GM12878 (cell line): ENCODE measurements at regions not wholly inside any gene's neighbourhood (a gene's known extent, or its start where the extent isn't known, plus 50 kb on each side); places are given as distances from the start of the nearest gene placed in this dataset.

Source experiments
- ATAC-seq: fragments of 200-7000 bp; cut with Tn5 transposase; 3 replicates; pipeline ENCODE4 v1.9.1; 2020; ENCODE audit warnings: mild to moderate bottlenecking, moderate library complexity
- BruUV-seq: library from RNA; stranded (reverse); fragments of 400-500 nt; replicated peaks from 2 replicates; lab custom pipeline; 2021; lab: Mats Ljungman, UMichigan
- CTCF ChIA-PET: fragments of 300-600 bp; sonication (Branson Sonifier 250); formaldehyde crosslinking; extraction: SDS; loops from one replicate; lab custom pipeline; 2021; ENCODE audit warnings: inconsistent platforms; lab: Yijun Ruan, JAX
- POLR2A ChIA-PET: fragments of 350-600 bp; formaldehyde crosslinking; extraction: SDS; loops from one replicate; lab custom pipeline; 2021; ENCODE audit warnings: inconsistent platforms; lab: Charles Lee
- RAD21 ChIA-PET: fragments of 300-600 bp; sonication (Branson Sonifier 250); formaldehyde crosslinking; loops from one replicate; lab custom pipeline; 2023; ENCODE audit warnings: antibody characterized with exemption; ENCODE audit not compliant: unreplicated experiment; lab: Charles Lee
- SMC1A ChIA-PET: fragments of 300-600 bp; sonication (Branson Sonifier 250); formaldehyde crosslinking; loops from one replicate; lab custom pipeline; 2023; ENCODE audit not compliant: unreplicated experiment, uncharacterized antibody; lab: Charles Lee
- DNase-seq: peaks from one replicate; pipeline ENCODE4 v3.0.0-alpha.2; 2011; ENCODE audit warnings: low read depth, low spot score
- FAIRE-seq: peaks from 3 replicates; lab custom pipeline; 2011; peaks lifted over from hg19 to GRCh38; lab: Jason Lieb, UNC
- H2AFZ ChIP-seq: 2 replicates; pipeline ENCODE4 v1.6.0; 2011; ENCODE audit warnings: low read depth, low read length, control low read depth; ENCODE audit not compliant: control insufficient read depth
- H3K27ac ChIP-seq: 2 replicates; pipeline ENCODE4 v1.5.1; 2011; ENCODE audit warnings: control low read depth; ENCODE audit not compliant: control insufficient read depth, insufficient read depth
- H3K27me3 ChIP-seq, 2 experiments: replicated peaks in 1 of 2; 2 replicates each; pipeline versions ENCODE4 v1.6.0 to v1.6.1; 2011; ENCODE audit warnings: low read length in 1 of 2; ENCODE audit not compliant: control insufficient read depth in 2 of 2, insufficient read depth in 2 of 2
- H3K36me3 ChIP-seq, 2 experiments: 2 replicates each; pipeline ENCODE4 v1.5.1; 2011; ENCODE audit warnings: low read length in 1 of 2; ENCODE audit not compliant: control insufficient read depth in 2 of 2, insufficient read depth in 2 of 2
- H3K4me1 ChIP-seq: 2 replicates; pipeline ENCODE4 v1.6.1; 2011; ENCODE audit warnings: mild to moderate bottlenecking, low read length, moderate library complexity, mixed read lengths; ENCODE audit not compliant: control insufficient read depth, insufficient read depth
- H3K4me2 ChIP-seq: 2 replicates; pipeline ENCODE4 v1.6.0; 2011; ENCODE audit warnings: control low read depth; ENCODE audit not compliant: control insufficient read depth, insufficient read depth
- H3K4me3 ChIP-seq: fragments of 200-600 bp; sonication (generic); 2 replicates; pipeline ENCODE4 v1.5.1; 2016
- H3K79me2 ChIP-seq: 2 replicates; pipeline ENCODE4 v1.6.0; 2011; ENCODE audit warnings: low read length; ENCODE audit not compliant: control insufficient read depth, insufficient read depth
- H3K9ac ChIP-seq: 2 replicates; pipeline ENCODE4 v1.8.0; 2011; ENCODE audit warnings: low read length, control low read depth, mixed read lengths; ENCODE audit not compliant: control insufficient read depth, insufficient read depth
- H3K9me3 ChIP-seq: replicated peaks from 3 replicates; pipeline ENCODE4 v1.5.1; 2011; ENCODE audit warnings: mild to moderate bottlenecking, low read length; ENCODE audit not compliant: control insufficient read depth, insufficient read depth
- H4K20me1 ChIP-seq: 2 replicates; pipeline ENCODE4 v1.6.0; 2011; ENCODE audit not compliant: control insufficient read depth, insufficient read depth
- BHLHE40 ChIP-seq, 2 experiments: fragments of 450-650 bp in 1 of 2; IDR thresholded peaks; 2 replicates each; pipeline ENCODE4 v1.6.1; 2011 to 2017; ENCODE audit warnings: low read depth in 2 of 2, borderline replicate concordance in 1 of 2, improper control_type of control experiment in 1 of 2, low read length in 1 of 2, mild to moderate bottlenecking in 1 of 2
- CBFB ChIP-seq: IDR thresholded peaks from 2 replicates; pipeline ENCODE4 v1.6.1; 2016; ENCODE audit warnings: antibody characterized with exemption, low read depth
- CEBPB ChIP-seq, 2 experiments: fragments of 150-350 bp in 1 of 2; IDR thresholded peaks; 2 replicates each; pipeline ENCODE4 v1.6.1; 2012 to 2014; ENCODE audit warnings: low read depth in 2 of 2, low read length in 2 of 2, borderline replicate concordance in 1 of 2, inconsistent platforms in 1 of 2
- E2F4 ChIP-seq: IDR thresholded peaks from 2 replicates; pipeline ENCODE4 v1.6.1; 2012; ENCODE audit warnings: low read depth, low read length, improper control_type of control experiment
- EGR1 ChIP-seq, 2 experiments: IDR thresholded peaks; 1 replicate in 1 of 2; 2 replicates in 1 of 2; pipeline ENCODE4 v1.6.1; 2011 to 2012; ENCODE audit warnings: low read depth in 2 of 2, low read length in 2 of 2, borderline replicate concordance in 1 of 2, mild to moderate bottlenecking in 1 of 2, moderate library complexity in 1 of 2
- ESRRA ChIP-seq: IDR thresholded peaks from 2 replicates; pipeline ENCODE4 v1.6.1; 2012; ENCODE audit warnings: mild to moderate bottlenecking, low read length, improper control_type of control experiment
- FOXK2 ChIP-seq: fragments of 450-650 bp; IDR thresholded peaks from 2 replicates; pipeline ENCODE4 v1.6.1; 2017; ENCODE audit warnings: mild to moderate bottlenecking, moderate library complexity
- HSF1 ChIP-seq: fragments of 150-350 bp; IDR thresholded peaks from 2 replicates; pipeline ENCODE4 v1.6.1; 2014; ENCODE audit warnings: mild to moderate bottlenecking, low read depth, low read length
- NR2C1 ChIP-seq: fragments of 450-650 bp; IDR thresholded peaks from 2 replicates; pipeline ENCODE4 v1.6.1; 2017; ENCODE audit warnings: antibody characterized with exemption, mild to moderate bottlenecking, moderate library complexity
- NR2C2 ChIP-seq: IDR thresholded peaks from 2 replicates; pipeline ENCODE4 v1.6.1; 2011; ENCODE audit warnings: borderline replicate concordance, low read depth; ENCODE audit not compliant: control insufficient read depth, insufficient read length
- POLR2AphosphoS5 ChIP-seq: IDR thresholded peaks from 2 replicates; pipeline ENCODE4 v1.6.1; 2011; ENCODE audit warnings: mild to moderate bottlenecking, low read length, inconsistent platforms
- RELA ChIP-seq: fragments of 450-650 bp; IDR thresholded peaks from 2 replicates; pipeline ENCODE4 v1.8.0; 2014; ENCODE audit warnings: borderline replicate concordance; ENCODE audit not compliant: partially characterized antibody
- RFX5 ChIP-seq: IDR thresholded peaks from 2 replicates; pipeline ENCODE4 v1.6.1; 2011; ENCODE audit warnings: low read depth, low read length, improper control_type of control experiment
- SIN3A ChIP-seq: IDR thresholded peaks from 2 replicates; pipeline ENCODE4 v1.6.1; 2012; ENCODE audit warnings: low read depth, low read length, improper control_type of control experiment
- ZBED1 ChIP-seq: IDR thresholded peaks from 2 replicates; pipeline ENCODE4 v1.6.1; 2016; ENCODE audit warnings: borderline replicate concordance
- WGBS: methylation state at CpG from one replicate; pipeline ENCODE4 v1.1.6; 2016; ENCODE audit warnings: low lambda C conversion rate; ENCODE audit not compliant: insufficient replicate concordance, insufficient coverage; ENCODE audit errors: missing lambda C conversion rate; 5-methylcytosine and 5-hydroxymethylcytosine counted together
- in situ Hi-C: fragments of 300-500 bp; cut with MboI; formaldehyde crosslinking; loops from 9 replicates; pipeline ENCODE4 v1.14.3; 2018; ENCODE audit warnings: mixed read lengths
- intact Hi-C: fragments of 100-400 bp; cut with micrococcal nuclease; formaldehyde crosslinking; loops from one replicate; pipeline ENCODE4 v1.14.2; 2022; ENCODE audit not compliant: unreplicated experiment

- TF ChIP-seq CEBPB (IDR thresholded peaks at IDR 0.05; ENCODE audit: borderline replicate concordance in 1 of 2, low read depth in 2 of 2, low read length in 2 of 2), result no peak
- no peak for TF ChIP-seq FOXK2
- no peak overlapping the region for H2AFZ ChIP-seq
- DNase-seq (no peak), ATAC-seq (no peak), FAIRE-seq (no peak)
- no peaks in the 10 kb centered on the region; the same call in 1 of the 2 replicates for H3K4me1 ChIP-seq
- ChIA-PET RAD21 (no interaction called here), POLR2A (no interaction called here), CTCF (interaction anchor here (0.9 kb wide), 1 partner anchor 55 kb away, joined by 3 read pairs; no protein-coding TSS in a partner anchor), SMC1A (interaction anchor here (1.8 kb wide), 1 partner anchor 13 kb away, joined by 4 read pairs; no protein-coding TSS in a partner anchor)
- no peaks in the 10 kb centered on the region for H4K20me1 ChIP-seq
- no peak overlapping the region for H3K27ac ChIP-seq
- 37% methylated on average over 2 of the region's 2 CpGs for WGBS
- no peaks in the 10 kb centered on the region; a peak in 1 of 4 replicates for H3K27me3 ChIP-seq
- H3K4me3 ChIP-seq, result no peak overlapping the region
- no peak overlapping the region for H3K9ac ChIP-seq
- no peaks in the 10 kb centered on the region for H3K36me3 ChIP-seq
- in situ Hi-C loops (no loop called here), intact Hi-C loops (no loop called here)
- H3K79me2 ChIP-seq, result no peaks in the 10 kb centered on the region
- no TSS peak for BruUV-seq
- peaks cover 14% of the 10 kb centered on the region; the same call in 2 of the 3 replicates for H3K9me3 ChIP-seq
- H3K4me2 ChIP-seq, result no peak overlapping the region
Observed at GRCh38 chr10:6333973-6334372, 131.2 kb downstream of the PFKFB3 start.

- Histone ChIP-seq H3K27ac (no peak overlapping the region), H3K9me3 (peaks cover 14% of the 10 kb centered on the region; the same call in 2 of the 3 replicates), H4K20me1 (no peaks in the 10 kb centered on the region), H3K4me1 (no peaks in the 10 kb centered on the region), H3K4me2 (no peak overlapping the region), H3K4me3 (no peak overlapping the region), H3K27me3 (no peaks in the 10 kb centered on the region; a peak in 1 of 4 replicates), H2AFZ (no peak overlapping the region), H3K79me2 (no peaks in the 10 kb centered on the region), H3K9ac (no peak overlapping the region), H3K36me3 (no peaks in the 10 kb centered on the region)
- BruUV-seq, result no TSS peak
- ChIA-PET POLR2A (interaction anchor here (0.7 kb wide), 1 partner anchor 11 kb away, joined by 3 read pairs; no protein-coding TSS in a partner anchor), RAD21 (interaction anchor here (0.8 to 1.5 kb wide), 3 partner anchors 10 to 185 kb away, joined by 3 to 4 read pairs (median 3); no protein-coding TSS in a partner anchor), SMC1A (interaction anchor here (0.6 to 1.8 kb wide), 4 partner anchors 11 to 40 kb away, joined by 3 to 6 read pairs (median 4); no protein-coding TSS in a partner anchor), CTCF (interaction anchor here (0.7 to 1.4 kb wide), 2 partner anchors 12 to 65 kb away, joined by 3 read pairs; no protein-coding TSS in a partner anchor)
- in situ Hi-C loops, result no loop called here
- FAIRE-seq (no peak), DNase-seq (no peak), ATAC-seq (no peak)
- 28% methylated on average over 3 of the region's 3 CpGs for WGBS
- intact Hi-C loops, result no loop called here
- TF ChIP-seq NR2C2, result no peak
- no peak for TF ChIP-seq CBFB
- TF ChIP-seq SIN3A, result no peak
- TF ChIP-seq RELA, result no peak
- TF ChIP-seq BHLHE40 (IDR thresholded peaks at IDR 0.05; ENCODE audit: borderline replicate concordance in 1 of 2, low read depth in 2 of 2, low read length in 1 of 2), result no peak
- no peak for TF ChIP-seq E2F4
- no peak for TF ChIP-seq RFX5
- TF ChIP-seq HSF1, result no peak
- no peak for TF ChIP-seq ESRRA
- TF ChIP-seq POLR2AphosphoS5, result no peak
- no peak for TF ChIP-seq EGR1 (IDR thresholded peaks at IDR 0.05; ENCODE audit: borderline replicate concordance in 1 of 2, low read depth in 2 of 2, low read length in 2 of 2)
- TF ChIP-seq NR2C1, result no peak
- TF ChIP-seq ZBED1, result no peak
Observed at GRCh38 chr10:6336016-6336415, 133.3 kb downstream of the PFKFB3 start.
